ENCODE measurements at regions not wholly inside any gene's neighbourhood (a gene's known extent, or its start where the extent isn't known, plus 50 kb on each side); places are given as distances from the start of the nearest gene placed in this dataset.

DNA sequence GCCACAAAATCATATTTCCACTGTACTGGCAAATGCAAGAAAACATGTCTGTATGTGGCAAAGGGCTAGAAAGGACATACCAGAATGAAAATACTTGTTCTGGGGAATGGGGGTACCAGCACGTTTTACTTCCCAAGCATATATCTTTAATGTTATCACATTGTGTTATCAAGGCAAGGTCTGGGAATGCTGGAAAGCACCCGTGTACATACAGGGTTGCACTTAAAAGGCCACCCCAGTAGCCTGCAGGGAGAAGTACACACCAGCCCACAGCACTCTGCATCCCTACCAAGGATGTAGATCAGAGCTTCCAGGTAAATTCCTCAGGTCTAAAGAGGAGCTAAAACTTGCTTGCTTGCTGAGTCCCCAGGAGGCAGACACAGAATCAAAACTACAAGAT is 381.8 kb downstream of the RRAGC start:
- DNase-seq (ENCODE audit: low read depth) = no peak
- no peak overlapping the region for H3K4me3 ChIP-seq (ENCODE audit: low read depth, low read length)
- TF ChIP-seq, protein P1, sequence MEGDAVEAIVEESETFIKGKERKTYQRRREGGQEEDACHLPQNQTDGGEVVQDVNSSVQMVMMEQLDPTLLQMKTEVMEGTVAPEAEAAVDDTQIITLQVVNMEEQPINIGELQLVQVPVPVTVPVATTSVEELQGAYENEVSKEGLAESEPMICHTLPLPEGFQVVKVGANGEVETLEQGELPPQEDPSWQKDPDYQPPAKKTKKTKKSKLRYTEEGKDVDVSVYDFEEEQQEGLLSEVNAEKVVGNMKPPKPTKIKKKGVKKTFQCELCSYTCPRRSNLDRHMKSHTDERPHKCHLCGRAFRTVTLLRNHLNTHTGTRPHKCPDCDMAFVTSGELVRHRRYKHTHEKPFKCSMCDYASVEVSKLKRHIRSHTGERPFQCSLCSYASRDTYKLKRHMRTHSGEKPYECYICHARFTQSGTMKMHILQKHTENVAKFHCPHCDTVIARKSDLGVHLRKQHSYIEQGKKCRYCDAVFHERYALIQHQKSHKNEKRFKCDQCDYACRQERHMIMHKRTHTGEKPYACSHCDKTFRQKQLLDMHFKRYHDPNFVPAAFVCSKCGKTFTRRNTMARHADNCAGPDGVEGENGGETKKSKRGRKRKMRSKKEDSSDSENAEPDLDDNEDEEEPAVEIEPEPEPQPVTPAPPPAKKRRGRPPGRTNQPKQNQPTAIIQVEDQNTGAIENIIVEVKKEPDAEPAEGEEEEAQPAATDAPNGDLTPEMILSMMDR (conservative IDR thresholded peaks at IDR 0.05; ENCODE audit: low read depth, low read length) = no peak

GRCh38 chr1:38476850-38477178 is 382.8 kb downstream of the RRAGC start:
- TF ChIP-seq, protein P1 (conservative IDR thresholded peaks at IDR 0.05; ENCODE audit: low read depth, low read length) = no peak
- H3K4me3 ChIP-seq (ENCODE audit: low read depth, low read length) = no peak overlapping the region
- no peak for DNase-seq (ENCODE audit: low read depth)

- no peak overlapping the region for H3K4me3 ChIP-seq (ENCODE audit: low read depth, low read length)
Measured at GRCh38 chr1:38476111-38476849, 383.3 kb downstream of the RRAGC start.

DNA sequence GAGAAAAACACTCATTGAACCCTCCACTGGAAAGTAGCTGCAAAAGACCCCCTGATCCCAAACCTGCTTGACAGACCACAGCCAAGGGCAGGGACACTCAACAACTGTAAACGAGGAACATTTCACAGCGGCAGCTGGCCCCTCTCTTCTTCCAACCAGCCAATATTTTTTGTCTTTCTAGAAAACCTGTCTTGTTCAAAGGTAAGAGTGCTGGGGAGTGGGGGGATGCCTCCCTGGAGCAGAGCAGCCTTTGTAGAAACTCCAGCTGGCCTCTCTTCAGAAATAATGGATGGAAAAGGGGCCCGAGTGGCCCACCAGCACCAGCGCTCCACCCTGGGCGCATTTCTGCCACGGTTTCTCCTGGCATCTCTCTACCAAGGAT is 384.0 kb downstream of the RRAGC start:
- H3K4me3 ChIP-seq (ENCODE audit: low read depth, low read length) = no peak overlapping the region
- no peak for DNase-seq (ENCODE audit: low read depth)
- TF ChIP-seq, protein P1 (conservative IDR thresholded peaks at IDR 0.05; ENCODE audit: low read depth, low read length) = no peak

More at GRCh38 chr1:38476111-38476849, 383.3 kb downstream of the RRAGC start:
- TF ChIP-seq, protein P1 (conservative IDR thresholded peaks at IDR 0.05; ENCODE audit: low read depth, low read length) = no peak
- DNase-seq (ENCODE audit: low read depth) = no peak

DNA sequence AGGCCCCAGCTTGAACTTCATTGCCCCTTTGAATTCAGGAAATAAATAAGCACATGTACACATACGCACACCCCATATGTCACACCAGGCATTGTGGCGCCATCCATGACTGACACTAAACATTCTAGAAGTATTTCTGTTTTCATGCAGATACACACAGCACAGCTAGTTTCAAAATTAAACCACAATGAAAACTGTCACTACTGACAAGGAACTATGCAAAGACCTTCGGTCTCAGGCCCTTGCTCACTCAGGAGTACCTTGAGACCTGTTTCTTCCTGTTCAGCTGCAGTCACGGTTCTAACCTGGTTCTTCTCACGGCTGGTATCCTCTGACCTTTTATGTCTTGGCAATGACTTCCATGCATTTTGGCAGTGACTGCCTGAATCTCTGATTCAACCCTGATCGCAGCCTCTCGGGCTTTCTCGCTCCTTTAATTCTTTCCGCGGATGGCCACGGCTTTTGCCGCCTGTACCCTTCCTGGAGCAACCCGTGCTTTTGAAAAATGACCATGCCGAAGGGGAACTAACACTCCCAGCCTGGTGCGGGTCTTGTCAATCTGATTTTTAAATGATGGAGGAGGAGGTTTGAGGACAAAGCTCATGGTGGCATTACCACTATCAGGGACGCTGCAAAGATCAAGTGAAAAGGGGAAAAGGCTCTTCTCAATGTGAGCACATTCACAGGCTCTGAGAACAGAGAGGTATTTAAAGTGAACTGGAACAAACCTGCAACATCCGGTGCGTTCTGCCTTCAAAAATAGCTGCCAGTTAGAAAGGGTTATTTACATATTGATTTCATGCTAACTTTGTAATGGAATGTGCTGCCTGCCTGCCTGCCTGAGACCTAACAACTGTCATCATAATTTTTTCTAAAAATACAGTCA is 384.6 kb downstream of the RRAGC start:
- no peak for DNase-seq (ENCODE audit: low read depth)
- TF ChIP-seq, protein P1 (conservative IDR thresholded peaks at IDR 0.05; ENCODE audit: low read depth, low read length) = no peak
- no peak overlapping the region for H3K4me3 ChIP-seq (ENCODE audit: low read depth, low read length)

- TF ChIP-seq, protein P1 (conservative IDR thresholded peaks at IDR 0.05; ENCODE audit: low read depth, low read length) = no peak
- no peak for DNase-seq (ENCODE audit: low read depth)
- H3K4me3 ChIP-seq (ENCODE audit: low read depth, low read length) = no peak overlapping the region
Measured at GRCh38 chr1:38466487-38466886, 393.1 kb downstream of the RRAGC start.
